WTC11 (cell line): ENCODE measurements at regions not wholly inside any gene's neighbourhood (a gene's known extent, or its start where the extent isn't known, plus 50 kb on each side); places are given as distances from the start of the nearest gene placed in this dataset.

Source experiments
- ATAC-seq: fragments of 200-7000 bp; cut with Tn5 transposase; 2 replicates; pipeline ENCODE4 v1.10.0; 2021; ENCODE audit warnings: mild to moderate bottlenecking, moderate library complexity
- CTCF ChIA-PET: fragments of 300-600 bp; sonication (Branson Sonifier 250); formaldehyde crosslinking; loops from one replicate; lab custom pipeline; 2021; ENCODE audit warnings: antibody characterized with exemption; lab: Charles Lee
- POLR2A ChIA-PET: fragments of 350-600 bp; sonication (Branson Sonifier 250); formaldehyde crosslinking; loops from one replicate; lab custom pipeline; 2021; ENCODE audit warnings: antibody characterized with exemption; lab: Charles Lee
- DNase-seq: peaks from one replicate; pipeline ENCODE4 v3.0.0; 2021; ENCODE audit warnings: low spot score
- H3K27ac Mint-ChIP-seq: 2 replicates; pipeline ENCODE4 v1.8.0; 2021; ENCODE audit warnings: mixed read lengths
- H3K27me3 Mint-ChIP-seq: 2 replicates; pipeline ENCODE4 v1.8.0; 2021; ENCODE audit warnings: low read depth, mild to moderate bottlenecking, moderate library complexity, mixed read lengths
- H3K36me3 Mint-ChIP-seq: 2 replicates; pipeline ENCODE4 v1.8.0; 2021; ENCODE audit warnings: mixed read lengths
- H3K4me1 Mint-ChIP-seq: 2 replicates; pipeline ENCODE4 v1.8.0; 2022; ENCODE audit warnings: mixed read lengths
- H3K4me3 Mint-ChIP-seq: 2 replicates; pipeline ENCODE4 v1.8.0; 2021; ENCODE audit warnings: mild to moderate bottlenecking, moderate library complexity, mixed read lengths
- H3K9me3 Mint-ChIP-seq: 2 replicates; pipeline ENCODE4 v1.8.0; 2021; ENCODE audit warnings: mixed read lengths
- CREM ChIP-seq: sonication (generic); formaldehyde crosslinking; IDR thresholded peaks from 2 replicates; pipeline ENCODE4 v1.8.1; 2022; ENCODE audit warnings: mild to moderate bottlenecking, missing genetic modification reagents, moderate library complexity
- E2F1 ChIP-seq: sonication (generic); formaldehyde crosslinking; IDR thresholded peaks from 2 replicates; pipeline ENCODE4 v1.8.0; 2022; ENCODE audit warnings: mild to moderate bottlenecking, missing genetic modification reagents
- GABPB1 ChIP-seq: sonication (generic); formaldehyde crosslinking; IDR thresholded peaks from 2 replicates; pipeline ENCODE4 v1.8.1; 2023; ENCODE audit warnings: mild to moderate bottlenecking, missing genetic modification reagents
- HMGA2 ChIP-seq: fragments of 250-450 bp; sonication (Bioruptor Pico); IDR thresholded peaks from 2 replicates; pipeline ENCODE4 v1.4.0; 2021; ENCODE audit warnings: mild to moderate bottlenecking, moderate library complexity
- JAZF1 ChIP-seq: fragments of 250-450 bp; sonication (Bioruptor Pico); IDR thresholded peaks from 2 replicates; pipeline ENCODE4 v1.9.0; 2021; ENCODE audit warnings: moderate library complexity, mild to moderate bottlenecking, inconsistent platforms
- JUN ChIP-seq: sonication (generic); formaldehyde crosslinking; IDR thresholded peaks from 2 replicates; pipeline ENCODE4 v1.8.0; 2023; ENCODE audit warnings: mild to moderate bottlenecking, missing genetic modification reagents
- KAT7 ChIP-seq: sonication (generic); formaldehyde crosslinking; IDR thresholded peaks from 2 replicates; pipeline ENCODE4 v1.8.1; 2023; ENCODE audit warnings: missing genetic modification reagents, mild to moderate bottlenecking, borderline replicate concordance
- MLX ChIP-seq: sonication (generic); formaldehyde crosslinking; IDR thresholded peaks from 2 replicates; pipeline ENCODE4 v1.8.1; 2023; ENCODE audit warnings: mild to moderate bottlenecking, missing genetic modification reagents, moderate library complexity
- NFATC4 ChIP-seq: fragments of 250-450 bp; sonication (Bioruptor Pico); IDR thresholded peaks from 2 replicates; pipeline ENCODE4 v1.9.0; 2021; ENCODE audit warnings: mild to moderate bottlenecking
- NR1H2 ChIP-seq: sonication (generic); formaldehyde crosslinking; IDR thresholded peaks from 2 replicates; pipeline ENCODE4 v1.9.0; 2021; ENCODE audit warnings: mild to moderate bottlenecking, moderate library complexity, missing genetic modification reagents
- OVOL2 ChIP-seq: fragments of 250-450 bp; sonication (Bioruptor Pico); IDR thresholded peaks from 2 replicates; pipeline ENCODE4 v1.9.0; 2021; ENCODE audit warnings: mild to moderate bottlenecking, borderline replicate concordance
- SP1 ChIP-seq: sonication (generic); formaldehyde crosslinking; conservative IDR thresholded peaks from 2 replicates; pipeline ENCODE4 v1.8.1; 2022; ENCODE audit warnings: missing genetic modification reagents
- TCF7 ChIP-seq: sonication (generic); formaldehyde crosslinking; IDR thresholded peaks from 2 replicates; pipeline ENCODE4 v1.8.0; 2022; ENCODE audit warnings: mild to moderate bottlenecking, low read depth, missing genetic modification reagents, moderate library complexity
- ZNF138 ChIP-seq: sonication (generic); formaldehyde crosslinking; conservative IDR thresholded peaks from 2 replicates; pipeline ENCODE4 v1.8.1; 2022; ENCODE audit warnings: mild to moderate bottlenecking, moderate library complexity, missing genetic modification reagents
- ZNF263 ChIP-seq: sonication (generic); formaldehyde crosslinking; IDR thresholded peaks from 2 replicates; pipeline ENCODE4 v1.8.1; 2022; ENCODE audit warnings: low read depth, mild to moderate bottlenecking, moderate library complexity, missing genetic modification reagents
- ZNF317 ChIP-seq: sonication (generic); formaldehyde crosslinking; IDR thresholded peaks from 2 replicates; pipeline ENCODE4 v1.8.1; 2023; ENCODE audit warnings: low read depth, mild to moderate bottlenecking, moderate library complexity, missing genetic modification reagents, borderline replicate concordance
- ZNF396 ChIP-seq: fragments of 250-450 bp; sonication (Bioruptor Pico); IDR thresholded peaks from 2 replicates; pipeline ENCODE4 v1.8.0; 2021; ENCODE audit warnings: mild to moderate bottlenecking, moderate library complexity, borderline replicate concordance
- ZNF416 ChIP-seq: fragments of 250-450 bp; sonication (Bioruptor Pico); IDR thresholded peaks from 2 replicates; pipeline ENCODE4 v1.9.0; 2021; ENCODE audit warnings: mild to moderate bottlenecking, inconsistent platforms
- ZNF512 ChIP-seq: sonication (generic); formaldehyde crosslinking; IDR thresholded peaks from 2 replicates; pipeline ENCODE4 v1.8.1; 2022; ENCODE audit warnings: missing genetic modification reagents, borderline replicate concordance
- ZNF532 ChIP-seq: fragments of 250-450 bp; sonication (Bioruptor Pico); IDR thresholded peaks from 2 replicates; pipeline ENCODE4 v1.9.0; 2021; ENCODE audit warnings: mild to moderate bottlenecking, borderline replicate concordance
- TF ChIP-seq, protein P1 (sequence below): sonication (generic); formaldehyde crosslinking; IDR thresholded peaks from 2 replicates; pipeline ENCODE4 v1.8.1; 2022; ENCODE audit warnings: mild to moderate bottlenecking, moderate library complexity, missing genetic modification reagents
- TF ChIP-seq, protein P2 (sequence below): sonication (generic); formaldehyde crosslinking; IDR thresholded peaks from 2 replicates; pipeline ENCODE4 v1.8.1; 2023; ENCODE audit warnings: mild to moderate bottlenecking, missing genetic modification reagents, borderline replicate concordance

- CTCF ChIA-PET, result no interaction called here
- no peaks in the 10 kb centered on the region; the same call in 1 of the 2 replicates for H3K27me3 Mint-ChIP-seq
- no peak overlapping the region for H3K4me3 Mint-ChIP-seq
- H3K27ac Mint-ChIP-seq, result no peak overlapping the region
- ATAC-seq (no peak), DNase-seq (no peak)
- H3K4me1 Mint-ChIP-seq, result peaks cover 9% of the 10 kb centered on the region
- POLR2A ChIA-PET, result no interaction called here
- TF ChIP-seq, protein P1, sequence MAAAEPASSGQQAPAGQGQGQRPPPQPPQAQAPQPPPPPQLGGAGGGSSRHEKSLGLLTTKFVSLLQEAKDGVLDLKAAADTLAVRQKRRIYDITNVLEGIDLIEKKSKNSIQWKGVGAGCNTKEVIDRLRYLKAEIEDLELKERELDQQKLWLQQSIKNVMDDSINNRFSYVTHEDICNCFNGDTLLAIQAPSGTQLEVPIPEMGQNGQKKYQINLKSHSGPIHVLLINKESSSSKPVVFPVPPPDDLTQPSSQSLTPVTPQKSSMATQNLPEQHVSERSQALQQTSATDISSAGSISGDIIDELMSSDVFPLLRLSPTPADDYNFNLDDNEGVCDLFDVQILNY, result no peak
- TF ChIP-seq ZNF317 (CRISPR knock-in tag) (no peak), TCF7 (CRISPR knock-in tag) (no peak), JUN (no peak), ZNF263 (no peak), HMGA2 (CRISPR knock-in tag) (no peak), ZNF512 (CRISPR knock-in tag) (no peak), GABPB1 (CRISPR knock-in tag) (no peak)
- peaks cover 9% of the 10 kb centered on the region for H3K36me3 Mint-ChIP-seq
- peaks cover 15% of the 10 kb centered on the region for H3K9me3 Mint-ChIP-seq
Observed at GRCh38 chr4:142955501-142955900, 109.4 kb upstream of the INPP4B start.

- peaks cover 13% of the 10 kb centered on the region for H3K4me1 Mint-ChIP-seq
- H3K4me3 Mint-ChIP-seq, result no peak overlapping the region
- H3K27ac Mint-ChIP-seq, result no peak overlapping the region
- DNase-seq, result no peak
- ChIA-PET POLR2A (no interaction called here), CTCF (interaction anchor here (1.3 kb wide), 1 partner anchor 26 kb away, joined by 6 read pairs; no protein-coding TSS in a partner anchor)
- ATAC-seq, result peak; percentile 46
- H3K36me3 Mint-ChIP-seq, result peaks cover 9% of the 10 kb centered on the region
- peaks cover 24% of the 10 kb centered on the region for H3K9me3 Mint-ChIP-seq
- no peaks in the 10 kb centered on the region; the same call in 1 of the 2 replicates for H3K27me3 Mint-ChIP-seq
- TF ChIP-seq JAZF1 (CRISPR knock-in tag) (no peak), NR1H2 (CRISPR knock-in tag) (no peak), ZNF138 (CRISPR knock-in tag) (no peak), NFATC4 (CRISPR knock-in tag) (no peak), E2F1 (CRISPR knock-in tag) (no peak), KAT7 (no peak), ZNF416 (CRISPR knock-in tag) (no peak), OVOL2 (no peak), CREM (CRISPR knock-in tag) (no peak), MLX (CRISPR knock-in tag) (no peak), SP1 (no peak), ZNF532 (no peak), GABPB1 (CRISPR knock-in tag) (no peak), ZNF396 (CRISPR knock-in tag) (no peak), ZNF263 (no peak)
- TF ChIP-seq, protein P2, sequence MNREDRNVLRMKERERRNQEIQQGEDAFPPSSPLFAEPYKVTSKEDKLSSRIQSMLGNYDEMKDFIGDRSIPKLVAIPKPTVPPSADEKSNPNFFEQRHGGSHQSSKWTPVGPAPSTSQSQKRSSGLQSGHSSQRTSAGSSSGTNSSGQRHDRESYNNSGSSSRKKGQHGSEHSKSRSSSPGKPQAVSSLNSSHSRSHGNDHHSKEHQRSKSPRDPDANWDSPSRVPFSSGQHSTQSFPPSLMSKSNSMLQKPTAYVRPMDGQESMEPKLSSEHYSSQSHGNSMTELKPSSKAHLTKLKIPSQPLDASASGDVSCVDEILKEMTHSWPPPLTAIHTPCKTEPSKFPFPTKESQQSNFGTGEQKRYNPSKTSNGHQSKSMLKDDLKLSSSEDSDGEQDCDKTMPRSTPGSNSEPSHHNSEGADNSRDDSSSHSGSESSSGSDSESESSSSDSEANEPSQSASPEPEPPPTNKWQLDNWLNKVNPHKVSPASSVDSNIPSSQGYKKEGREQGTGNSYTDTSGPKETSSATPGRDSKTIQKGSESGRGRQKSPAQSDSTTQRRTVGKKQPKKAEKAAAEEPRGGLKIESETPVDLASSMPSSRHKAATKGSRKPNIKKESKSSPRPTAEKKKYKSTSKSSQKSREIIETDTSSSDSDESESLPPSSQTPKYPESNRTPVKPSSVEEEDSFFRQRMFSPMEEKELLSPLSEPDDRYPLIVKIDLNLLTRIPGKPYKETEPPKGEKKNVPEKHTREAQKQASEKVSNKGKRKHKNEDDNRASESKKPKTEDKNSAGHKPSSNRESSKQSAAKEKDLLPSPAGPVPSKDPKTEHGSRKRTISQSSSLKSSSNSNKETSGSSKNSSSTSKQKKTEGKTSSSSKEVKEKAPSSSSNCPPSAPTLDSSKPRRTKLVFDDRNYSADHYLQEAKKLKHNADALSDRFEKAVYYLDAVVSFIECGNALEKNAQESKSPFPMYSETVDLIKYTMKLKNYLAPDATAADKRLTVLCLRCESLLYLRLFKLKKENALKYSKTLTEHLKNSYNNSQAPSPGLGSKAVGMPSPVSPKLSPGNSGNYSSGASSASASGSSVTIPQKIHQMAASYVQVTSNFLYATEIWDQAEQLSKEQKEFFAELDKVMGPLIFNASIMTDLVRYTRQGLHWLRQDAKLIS (CRISPR knock-in tag), result no peak
Observed at GRCh38 chr4:142959173-142959572, 113.1 kb upstream of the INPP4B start.
